VCaP (cell line): ENCODE measurements at regions not wholly inside any gene's neighbourhood (a gene's known extent, or its start where the extent isn't known, plus 50 kb on each side); places are given as distances from the start of the nearest gene placed in this dataset.

Experiments
- H3K27ac ChIP-seq: fragments of 450-650 bp; 2 replicates; pipeline ENCODE4 v1.5.1; 2017
- TF ChIP-seq, protein P1 (sequence below): fragments of 450-650 bp; conservative IDR thresholded peaks from 2 replicates; pipeline ENCODE4 v1.5.1; 2017; ENCODE audit warnings: mild to moderate bottlenecking, moderate library complexity

DNA sequence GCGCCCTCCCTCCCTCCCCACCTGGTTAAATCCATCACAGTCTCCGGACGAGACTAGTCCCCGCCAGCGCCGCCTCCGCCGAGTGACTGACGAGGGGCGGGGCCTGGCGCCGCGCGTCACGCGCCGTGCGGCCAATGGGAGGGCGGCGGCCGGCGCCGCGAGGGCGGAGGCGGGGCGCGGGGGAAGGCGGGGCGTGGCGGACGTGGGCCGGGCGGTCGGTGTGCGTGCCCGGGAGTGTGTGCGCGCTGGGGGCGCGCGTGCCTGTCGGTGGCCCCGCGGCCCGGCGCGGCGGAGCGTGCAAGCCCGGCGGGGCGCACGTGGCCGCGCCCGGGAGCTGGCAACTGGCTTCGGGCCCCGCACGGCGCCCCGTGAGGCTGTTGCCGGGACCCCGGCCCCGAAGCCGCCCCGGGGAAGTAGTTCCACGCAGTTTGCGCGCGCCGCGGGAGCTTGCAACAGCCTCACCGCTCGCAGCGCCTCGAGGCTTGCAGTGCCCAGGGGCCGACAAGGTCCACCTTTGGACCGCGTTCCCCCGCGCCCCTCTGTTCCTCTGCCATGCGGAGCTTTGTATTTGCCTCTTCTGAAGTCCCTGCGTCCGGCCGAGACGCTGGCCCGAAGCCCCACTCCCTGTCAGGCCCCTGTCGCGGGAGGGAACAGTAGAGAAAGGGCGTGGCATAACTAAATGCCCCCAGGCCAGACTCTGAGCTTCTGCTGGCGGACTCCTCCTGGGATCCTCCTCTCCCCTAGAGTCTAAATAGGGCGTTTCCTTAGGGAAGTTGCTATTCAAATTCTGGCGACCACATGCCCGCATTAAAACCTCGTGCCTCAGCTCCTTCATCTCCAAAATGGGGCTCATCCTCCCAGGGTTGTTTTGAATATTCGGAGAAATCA lies 400.9 kb downstream of the SHQ1 start:
- TF ChIP-seq, protein P1, sequence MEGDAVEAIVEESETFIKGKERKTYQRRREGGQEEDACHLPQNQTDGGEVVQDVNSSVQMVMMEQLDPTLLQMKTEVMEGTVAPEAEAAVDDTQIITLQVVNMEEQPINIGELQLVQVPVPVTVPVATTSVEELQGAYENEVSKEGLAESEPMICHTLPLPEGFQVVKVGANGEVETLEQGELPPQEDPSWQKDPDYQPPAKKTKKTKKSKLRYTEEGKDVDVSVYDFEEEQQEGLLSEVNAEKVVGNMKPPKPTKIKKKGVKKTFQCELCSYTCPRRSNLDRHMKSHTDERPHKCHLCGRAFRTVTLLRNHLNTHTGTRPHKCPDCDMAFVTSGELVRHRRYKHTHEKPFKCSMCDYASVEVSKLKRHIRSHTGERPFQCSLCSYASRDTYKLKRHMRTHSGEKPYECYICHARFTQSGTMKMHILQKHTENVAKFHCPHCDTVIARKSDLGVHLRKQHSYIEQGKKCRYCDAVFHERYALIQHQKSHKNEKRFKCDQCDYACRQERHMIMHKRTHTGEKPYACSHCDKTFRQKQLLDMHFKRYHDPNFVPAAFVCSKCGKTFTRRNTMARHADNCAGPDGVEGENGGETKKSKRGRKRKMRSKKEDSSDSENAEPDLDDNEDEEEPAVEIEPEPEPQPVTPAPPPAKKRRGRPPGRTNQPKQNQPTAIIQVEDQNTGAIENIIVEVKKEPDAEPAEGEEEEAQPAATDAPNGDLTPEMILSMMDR = no peak
- peak overlapping the region; percentile 94 for H3K27ac ChIP-seq

DNA sequence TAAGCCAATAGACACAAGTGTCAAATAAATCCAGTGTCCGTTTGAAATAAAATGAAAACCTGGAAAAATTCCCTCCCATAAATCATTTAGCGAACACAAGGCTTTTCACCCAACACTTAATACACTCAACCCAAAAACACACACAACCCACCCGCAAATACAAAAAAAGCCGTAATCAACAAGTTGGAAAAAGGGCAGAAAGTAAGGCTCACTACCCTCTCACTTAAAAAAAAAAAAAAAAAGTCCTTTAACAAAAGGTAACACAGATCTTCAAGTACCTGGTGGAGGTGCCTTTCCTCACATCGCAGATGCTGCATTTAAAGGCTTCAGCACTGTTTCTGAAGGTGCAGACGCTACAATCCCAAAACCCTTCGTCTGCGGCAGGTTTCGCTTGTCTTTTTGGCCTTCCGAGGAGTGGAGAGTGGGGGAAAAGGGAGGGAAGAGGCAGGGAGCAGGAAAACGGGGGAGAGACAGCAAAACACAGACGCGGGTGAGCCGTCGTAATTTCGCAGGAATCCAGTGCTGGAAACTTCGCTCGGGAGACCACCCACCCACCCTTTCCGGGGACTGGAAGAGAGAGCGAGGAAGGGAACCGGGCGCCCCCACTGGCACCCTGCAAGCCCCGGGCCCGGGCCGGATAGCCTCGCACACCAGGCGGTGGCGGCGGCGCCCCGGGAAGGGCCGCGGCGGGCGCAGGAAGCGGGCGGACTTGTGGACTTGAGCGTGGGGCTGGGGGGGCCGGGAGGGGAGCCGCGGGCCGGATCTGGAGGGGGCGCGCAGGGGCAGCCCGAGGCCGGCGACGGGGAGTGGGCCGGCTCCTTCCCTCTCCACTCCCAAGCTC lies 401.8 kb downstream of the SHQ1 start, which contains the start of gene RYBP:
Gene RYBP (minus strand): TSS at position 404 of the 841 bp plus-strand sequence.
- TF ChIP-seq, protein P1 = peak; percentile 23; the same call in 1 of the 2 replicates
- peak within 1 kb of the TSS; percentile 94 for H3K27ac ChIP-seq

DNA sequence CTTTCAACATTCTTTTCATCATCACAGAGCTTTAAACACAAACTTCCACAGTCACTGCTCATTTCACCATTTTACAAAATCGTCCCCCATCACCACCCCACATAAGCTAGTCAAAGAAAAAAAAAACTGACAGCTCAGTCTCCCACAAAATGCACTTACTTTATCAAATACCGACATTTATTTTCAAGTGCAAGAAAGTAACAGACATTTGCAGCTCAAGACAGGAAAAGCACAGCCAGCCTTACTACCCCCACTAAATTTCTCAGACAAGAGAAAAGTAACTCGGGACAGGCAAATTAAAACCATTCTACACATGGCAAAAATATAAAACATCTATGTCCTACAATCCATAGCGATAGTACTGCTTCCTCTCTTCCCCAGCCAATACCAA lies 402.4 kb downstream of the SHQ1 start:
- peak overlapping the region; percentile 94 for H3K27ac ChIP-seq
- TF ChIP-seq, protein P1 = no peak

DNA sequence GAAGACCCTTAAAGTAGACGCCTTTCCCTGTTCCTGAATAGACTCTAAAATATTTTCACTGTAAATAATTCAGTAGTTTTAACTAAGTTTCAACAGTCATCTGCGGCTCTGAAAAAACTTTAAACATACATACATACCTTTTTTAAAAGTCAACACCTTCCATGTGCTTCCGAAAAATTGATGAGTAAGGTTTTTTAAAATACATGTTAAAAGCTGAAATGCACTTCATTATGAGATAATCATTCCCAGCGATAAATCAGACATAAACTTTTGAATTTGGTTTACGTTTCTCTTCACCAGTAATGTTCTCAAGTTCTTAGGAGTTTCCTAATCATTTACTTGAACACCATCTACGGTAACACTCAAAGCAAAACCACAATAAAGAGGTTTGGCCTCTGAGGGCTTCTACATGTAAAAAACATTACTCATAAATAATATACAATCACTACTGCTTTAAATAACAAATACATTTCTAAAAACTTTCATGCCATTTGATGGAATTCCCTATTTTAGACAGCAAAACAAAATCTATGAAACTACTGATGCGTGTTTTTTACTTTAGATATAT lies 403.5 kb downstream of the SHQ1 start:
- peak overlapping the region; percentile 94 for H3K27ac ChIP-seq
- TF ChIP-seq, protein P1 = no peak

DNA sequence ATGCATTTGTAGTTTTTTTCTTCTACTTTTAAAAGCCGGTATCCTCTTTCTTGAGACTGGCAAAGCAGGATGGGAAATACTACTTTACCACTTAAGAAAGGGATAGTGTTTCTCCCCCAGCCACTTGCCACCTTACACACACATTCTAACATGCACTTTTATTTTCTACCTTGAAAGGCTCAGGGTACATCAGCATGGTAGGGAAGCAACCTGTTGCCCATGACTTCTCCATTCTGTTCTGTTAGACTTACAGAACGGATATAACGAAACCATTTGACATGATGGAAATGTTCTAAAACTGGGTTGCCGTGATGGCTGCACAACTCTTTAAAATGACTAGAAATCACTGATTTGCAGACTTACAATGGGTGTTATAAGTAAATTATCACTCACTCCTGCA lies 405.5 kb downstream of the SHQ1 start:
- TF ChIP-seq, protein P1 = no peak
- H3K27ac ChIP-seq = no peak overlapping the region

DNA sequence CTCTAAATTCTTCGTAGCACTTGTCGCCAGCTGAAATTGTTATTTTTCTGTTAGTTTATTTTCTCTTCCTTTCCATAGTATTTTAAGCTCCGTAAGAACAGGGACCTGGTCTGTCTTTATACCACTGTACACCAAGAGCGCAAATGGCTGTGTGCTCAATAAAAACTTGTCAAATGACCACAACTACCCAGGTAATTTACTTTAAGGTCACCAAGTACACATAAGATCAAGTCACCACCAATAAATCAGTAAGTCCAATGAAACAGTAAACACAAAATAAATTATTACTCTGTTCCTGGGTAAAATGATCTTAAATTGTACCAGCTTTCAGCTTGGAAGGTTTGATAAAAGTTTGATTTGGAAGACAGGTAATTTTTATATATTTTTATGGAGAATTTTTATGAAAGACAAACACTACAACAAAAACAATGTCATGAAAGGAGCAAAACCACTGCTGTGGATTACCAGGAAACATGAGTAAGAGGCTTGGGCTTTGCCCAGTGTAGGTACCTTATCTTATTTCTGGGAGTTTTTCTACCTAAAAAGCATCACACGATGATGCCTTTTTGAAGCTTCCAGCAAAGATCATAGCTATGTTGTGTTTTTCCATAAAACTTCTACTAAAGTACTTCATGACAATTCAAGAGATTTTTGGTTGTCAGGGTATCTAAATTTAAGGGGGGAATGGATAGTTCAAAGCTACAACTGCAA lies 406.8 kb downstream of the SHQ1 start:
- H3K27ac ChIP-seq = peak overlapping the region; percentile 34
- TF ChIP-seq, protein P1 = no peak
